Renal cortex interstitium (tissue), 11 donors: ENCODE measurements at regions not wholly inside any gene's neighbourhood (a gene's known extent, or its start where the extent isn't known, plus 50 kb on each side); places are given as distances from the start of the nearest gene placed in this dataset.
"Not testable (repeated sequence)": the region's sequence is repeated elsewhere in the genome, so short reads cannot be mapped to it uniquely, and the experiment has no call there.

Experiments
- DNase-seq, 11 donors: peaks; one replicate each; pipeline ENCODE4 v3.0.0-alpha.2; 2013; ENCODE audit warnings: low read depth in 9 of 11, low spot score in 4 of 11; ENCODE audit errors: extremely low read depth in 1 of 11

DNA sequence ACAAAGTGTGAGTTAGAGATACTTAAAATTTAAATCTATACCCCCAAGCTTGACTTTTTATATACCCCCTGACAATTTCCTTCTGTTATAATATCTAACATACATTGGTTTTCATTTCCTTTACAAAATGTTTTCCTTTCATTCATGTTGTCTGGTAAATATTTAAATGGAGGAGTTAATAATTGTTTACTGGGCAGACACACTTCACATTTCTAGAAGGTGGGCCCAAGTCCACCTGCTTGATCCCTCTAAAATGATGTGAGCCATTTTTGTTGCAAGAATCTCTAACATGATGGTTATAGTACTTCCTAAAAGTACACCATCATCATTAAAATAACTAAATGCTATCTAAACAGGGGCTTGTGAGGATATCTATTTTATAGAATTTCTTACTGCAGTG is 155.9 kb downstream of the FAM174A start:
- DNase-seq: no peak

DNA sequence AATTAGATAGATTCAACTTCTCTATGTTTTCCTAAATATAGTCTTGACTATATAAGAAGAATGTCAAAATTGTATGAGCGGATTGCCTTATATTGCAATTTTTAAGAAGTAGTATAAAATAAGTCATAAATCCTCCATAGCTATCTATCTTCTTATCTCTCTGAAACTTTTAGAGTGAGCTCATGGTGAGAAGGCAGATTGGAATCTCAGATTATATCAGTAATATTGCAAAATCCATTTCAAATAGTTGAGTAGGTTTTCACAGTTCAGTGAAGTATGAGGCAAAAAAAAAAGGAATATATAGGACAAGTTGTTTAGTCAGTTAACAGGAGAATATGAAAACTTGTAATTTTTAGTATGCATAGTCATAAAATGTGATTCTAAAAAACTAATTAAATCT is 156.4 kb downstream of the FAM174A start:
- DNase-seq: no peak

- no peak for DNase-seq
These were observed 158.3 kb downstream of the FAM174A start for GRCh38 chr5:100693481-100693880.

- DNase-seq: no peak
These were observed 158.9 kb downstream of the FAM174A start for GRCh38 chr5:100694100-100694499.

GRCh38 chr5:100697970-100698369 is 162.8 kb downstream of the FAM174A start:
- no peak for DNase-seq

DNA sequence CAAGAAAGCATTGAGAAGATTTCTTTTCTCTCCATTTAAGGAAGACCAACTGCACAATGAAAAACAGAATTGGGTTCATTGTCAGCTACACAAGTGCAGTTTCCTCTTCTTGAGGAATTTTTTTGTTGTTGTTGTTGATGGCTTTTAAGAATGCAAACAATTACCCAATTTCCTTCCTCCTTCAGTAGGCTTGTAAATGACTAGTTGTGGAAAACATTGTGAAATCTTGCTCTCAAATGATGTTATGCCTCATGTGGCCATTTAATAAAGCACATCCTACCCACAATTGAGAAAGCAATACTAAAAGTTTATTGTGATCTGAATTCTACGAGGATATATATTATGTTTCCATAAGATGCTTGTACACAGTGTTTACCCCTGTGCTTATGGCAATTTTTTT is 171.6 kb downstream of the FAM174A start:
- peak in 1 of 11 donors; percentile 2 for DNase-seq

- DNase-seq: no peak
These were observed 173.5 kb downstream of the FAM174A start for GRCh38 chr5:100708645-100709171.

DNA sequence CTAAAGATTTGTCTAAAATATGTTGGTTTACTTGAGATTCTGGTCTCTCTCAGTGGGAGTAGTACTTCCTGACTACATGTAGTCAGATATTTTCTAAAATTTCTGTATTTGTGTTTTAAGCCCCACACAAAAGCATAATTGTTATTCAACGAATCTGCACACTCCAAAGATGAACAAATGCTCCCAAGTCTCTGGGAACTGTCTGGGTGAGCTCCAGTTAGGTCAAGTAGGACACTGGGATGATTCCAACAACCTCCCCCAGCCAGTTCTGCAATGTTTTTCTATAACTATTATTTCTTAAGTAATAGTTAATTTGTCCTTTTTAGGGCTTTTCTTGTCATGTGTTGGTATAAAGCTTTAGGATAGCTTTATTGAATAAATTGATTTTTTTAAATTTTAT is 174.6 kb downstream of the FAM174A start:
- DNase-seq: no peak

DNA sequence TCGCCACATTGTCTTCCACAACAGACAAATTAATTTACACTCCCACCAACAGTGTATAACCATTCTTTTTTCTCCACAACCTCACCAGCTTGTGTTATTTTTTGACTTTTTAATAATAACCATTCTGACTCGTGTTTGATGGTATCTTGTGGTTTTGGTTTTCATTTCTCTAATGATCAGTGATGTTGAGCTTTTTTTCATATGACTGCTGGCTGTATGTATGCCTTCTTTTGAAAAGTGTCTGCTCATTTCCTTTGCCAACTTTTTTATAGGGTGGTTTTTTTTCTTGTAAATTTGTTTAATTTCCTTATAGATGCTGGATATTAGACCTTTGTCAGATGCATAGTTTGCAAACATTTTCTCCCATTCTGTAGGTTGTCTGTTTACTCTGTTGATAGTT is 179.6 kb downstream of the FAM174A start:
- DNase-seq: not testable (repeated sequence)

DNA sequence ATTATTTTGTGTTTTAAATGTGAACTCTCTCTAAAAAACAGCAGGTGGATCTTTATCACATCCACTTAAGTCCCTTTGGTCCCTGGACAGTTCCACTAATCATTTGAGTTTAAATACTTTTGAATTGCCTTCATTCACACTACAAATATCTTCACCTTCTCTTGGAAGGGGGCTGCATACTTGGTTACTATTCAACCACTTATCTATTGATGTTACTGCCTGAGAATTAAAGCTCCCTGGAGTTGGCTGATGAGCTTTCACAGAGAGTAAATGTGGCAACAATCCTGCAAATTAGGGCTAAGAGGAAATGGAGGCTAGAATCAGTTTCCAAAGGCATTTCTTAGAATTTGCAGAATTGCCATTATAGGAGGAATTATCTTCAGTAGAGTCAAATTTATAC is 180.4 kb downstream of the ST8SIA4 start:
- DNase-seq: no peak

DNA sequence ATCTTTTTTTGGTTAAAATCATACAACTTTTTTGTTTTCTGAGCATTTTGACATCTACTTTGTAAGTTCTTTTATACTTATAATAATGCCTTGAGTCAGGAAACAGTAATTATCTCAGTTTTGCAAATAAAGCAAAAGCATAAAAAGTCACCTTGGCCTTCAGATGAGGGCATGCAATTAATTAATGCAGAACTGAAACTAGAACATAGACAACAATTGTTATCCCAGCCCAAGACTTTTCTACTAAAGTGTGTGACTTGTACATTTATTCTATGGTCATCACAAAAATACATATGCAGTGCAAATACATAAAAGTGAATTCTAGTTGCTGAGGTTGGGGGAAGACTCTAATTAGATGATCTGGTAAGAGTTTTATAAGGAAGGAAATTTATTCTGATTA is 179.9 kb downstream of the ST8SIA4 start:
- no peak for DNase-seq

DNA sequence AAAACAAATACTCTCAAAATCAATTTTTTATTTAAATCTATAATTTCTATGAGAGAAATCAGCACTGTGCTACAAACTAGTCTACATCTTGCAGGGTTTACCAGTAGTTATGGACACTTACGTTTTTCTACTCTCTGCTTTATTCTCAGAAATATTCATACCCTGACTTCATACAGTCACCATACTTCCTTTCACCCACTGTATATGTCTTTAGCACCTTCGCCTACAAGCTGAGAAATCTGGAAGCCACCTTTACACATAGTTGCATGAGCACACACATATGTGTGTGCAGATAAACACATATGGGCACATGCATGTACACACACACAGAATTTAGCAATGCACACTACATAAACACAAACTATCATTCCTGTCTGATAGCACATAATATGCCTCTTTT is 177.0 kb downstream of the ST8SIA4 start:
- DNase-seq: no peak

DNA sequence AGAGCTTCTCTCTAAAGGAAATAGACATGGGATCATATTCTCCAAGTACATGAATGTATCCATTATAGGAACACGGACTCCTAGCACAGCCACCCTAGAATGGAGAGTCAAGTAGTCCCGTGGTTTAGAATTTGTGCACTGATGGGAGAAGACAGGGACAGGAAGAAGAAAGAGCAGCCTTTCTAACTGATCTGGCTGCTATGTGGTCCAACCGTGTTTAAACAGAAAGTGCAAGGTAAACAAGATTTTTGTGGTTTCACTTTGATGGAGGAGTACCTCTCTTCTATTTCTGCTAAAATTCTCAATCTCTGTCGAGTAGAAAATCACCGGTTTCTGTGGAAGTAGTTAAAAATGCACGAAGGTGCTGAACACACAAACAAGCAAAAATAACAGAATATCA is 171.3 kb downstream of the ST8SIA4 start:
- DNase-seq: no peak

DNA sequence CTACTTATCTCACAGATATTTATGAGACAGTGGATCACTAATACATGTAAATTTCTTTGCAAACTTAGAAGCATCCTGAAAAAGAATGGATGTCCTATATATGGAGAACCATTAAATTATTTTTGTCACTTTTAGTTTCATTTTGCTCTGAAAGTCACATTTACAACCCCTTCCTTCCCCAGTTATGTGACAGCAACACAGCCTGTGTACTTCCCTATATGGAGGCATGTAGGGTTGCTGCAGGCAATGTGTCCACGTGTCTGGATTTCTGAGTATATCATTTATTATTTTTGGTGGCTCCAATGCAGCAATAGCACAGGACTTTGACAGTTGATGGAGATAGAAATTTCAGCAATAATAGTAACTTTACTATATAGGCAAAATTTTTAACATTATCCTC is 156.4 kb downstream of the ST8SIA4 start:
- DNase-seq: no peak

GRCh38 chr5:100749771-100750284 is 153.3 kb downstream of the ST8SIA4 start:
- DNase-seq: no peak

GRCh38 chr5:100755435-100755834 is 147.6 kb downstream of the ST8SIA4 start:
- no peak for DNase-seq
